Fibroblast of gingiva (primary cell): ENCODE measurements at regions not wholly inside any gene's neighbourhood (a gene's known extent, or its start where the extent isn't known, plus 50 kb on each side); places are given as distances from the start of the nearest gene placed in this dataset.
"Not testable (repeated sequence)": the region's sequence is repeated elsewhere in the genome, so short reads cannot be mapped to it uniquely, and the experiment has no call there.

Experiments
- DNase-seq: peaks from one replicate; pipeline ENCODE4 v3.0.0-alpha.2; 2011; ENCODE audit warnings: low read depth

- no peak for DNase-seq
These were observed 100.8 kb upstream of the TLE4 start for GRCh38 chr9:79470954-79471353.

DNA sequence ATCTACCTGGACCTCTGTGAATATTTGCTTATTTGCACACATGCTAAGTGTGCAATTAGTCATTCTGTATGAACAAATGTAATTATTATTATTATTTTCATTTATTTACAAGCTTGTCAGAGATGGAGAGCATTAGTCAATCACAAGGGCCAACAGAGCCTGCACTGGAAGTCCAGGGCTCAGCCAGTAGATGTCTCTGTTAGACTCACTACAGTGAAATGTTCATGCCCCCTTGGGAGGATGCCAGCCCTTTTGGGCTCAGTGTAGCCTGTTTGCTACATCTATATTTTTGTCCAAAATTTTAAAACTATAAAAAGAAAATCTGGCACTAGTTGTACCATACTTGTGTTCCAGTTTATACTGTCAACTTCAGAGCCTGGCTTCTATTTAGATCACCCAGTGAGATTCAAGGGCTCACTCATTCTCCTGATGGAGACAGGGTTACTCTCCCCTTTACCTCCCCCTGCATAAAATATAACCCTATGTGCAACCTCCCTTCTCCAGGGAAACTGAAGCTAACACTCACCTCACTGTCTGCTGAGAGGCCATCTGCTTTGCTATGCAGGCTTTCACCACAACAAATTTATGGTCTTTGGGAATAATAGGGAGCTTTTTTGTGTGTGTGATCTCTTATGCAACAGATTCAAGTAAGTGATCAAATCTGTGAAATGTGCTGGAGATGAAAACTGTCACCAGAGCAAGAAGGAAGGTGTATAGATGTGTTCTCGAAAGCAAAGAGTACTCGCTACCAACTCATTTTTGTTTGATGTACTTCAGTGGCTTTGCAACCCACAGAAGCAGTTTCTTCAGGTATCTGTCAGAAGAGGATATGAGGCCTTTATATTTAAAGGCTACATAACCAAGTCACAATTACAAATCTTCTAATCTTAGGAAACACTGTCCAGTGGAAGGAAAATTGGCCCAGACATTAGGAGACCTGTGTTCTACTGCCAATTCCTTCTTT is 99.9 kb upstream of the TLE4 start:
- DNase-seq: peak; percentile 84

- DNase-seq: no peak
These were observed 98.1 kb upstream of the TLE4 start for GRCh38 chr9:79473704-79474103.

GRCh38 chr9:79477241-79477840 is 94.4 kb upstream of the TLE4 start:
- no peak for DNase-seq

- peak; percentile 34 for DNase-seq
These were observed 93.6 kb upstream of the TLE4 start for GRCh38 chr9:79477955-79478771.

DNA sequence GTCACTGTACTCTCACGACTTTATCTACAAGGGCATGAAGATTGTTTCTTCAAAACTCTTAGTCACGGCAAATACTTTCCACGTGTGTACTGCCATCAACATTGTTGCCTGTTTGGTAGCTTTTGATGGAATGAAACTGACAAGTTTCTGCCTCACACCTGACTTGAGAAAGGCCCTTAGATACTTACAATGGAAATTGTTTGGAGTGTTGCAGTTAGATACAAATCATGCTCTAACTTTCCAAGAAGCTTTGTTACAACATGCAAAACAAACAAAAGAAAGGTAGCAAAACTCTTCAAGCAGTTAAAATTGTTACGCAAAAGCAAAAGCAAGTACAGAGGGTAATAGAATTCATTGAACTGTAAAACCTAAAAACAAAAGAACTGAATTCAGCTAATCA is 91.1 kb upstream of the TLE4 start:
- DNase-seq: no peak

- DNase-seq: no peak
These were observed 89.8 kb upstream of the TLE4 start for GRCh38 chr9:79481846-79482477.

GRCh38 chr9:79485258-79485657 is 86.5 kb upstream of the TLE4 start:
- peak; percentile 17 for DNase-seq

DNA sequence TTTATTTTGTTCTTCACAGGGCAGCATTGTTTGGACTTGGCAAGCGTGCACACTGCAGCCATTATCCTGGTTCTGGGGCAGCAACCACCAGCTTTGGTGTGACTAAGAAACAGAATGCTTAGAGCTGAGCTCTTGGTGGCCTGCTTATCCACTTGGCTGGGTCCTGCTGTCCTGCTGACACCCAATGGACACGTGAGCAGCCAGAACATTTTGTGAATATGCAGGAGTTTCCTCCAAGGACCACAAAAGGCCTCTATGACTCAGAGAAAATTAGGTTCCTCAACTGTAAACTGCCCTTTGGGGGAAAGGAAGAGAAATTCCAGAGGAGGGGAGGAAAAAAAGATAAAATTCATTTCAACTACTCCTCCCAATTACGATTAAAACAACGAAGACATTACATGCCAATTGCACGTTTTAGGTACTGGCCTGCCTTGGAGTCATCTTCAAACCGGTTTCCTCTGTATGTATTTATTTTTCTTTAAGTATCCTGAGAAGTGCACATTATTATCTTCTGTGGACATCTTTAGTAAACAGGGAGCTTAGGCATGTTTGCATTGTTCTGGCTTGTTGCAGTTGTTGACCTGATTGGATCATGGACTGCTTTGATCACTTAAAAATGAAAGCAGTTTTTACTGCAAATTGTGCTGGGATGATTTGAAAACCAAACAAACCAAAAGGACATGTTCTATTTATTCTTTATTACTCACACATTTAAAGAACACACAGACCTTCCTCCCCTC is 82.3 kb upstream of the TLE4 start:
- DNase-seq: peak; percentile 78

DNA sequence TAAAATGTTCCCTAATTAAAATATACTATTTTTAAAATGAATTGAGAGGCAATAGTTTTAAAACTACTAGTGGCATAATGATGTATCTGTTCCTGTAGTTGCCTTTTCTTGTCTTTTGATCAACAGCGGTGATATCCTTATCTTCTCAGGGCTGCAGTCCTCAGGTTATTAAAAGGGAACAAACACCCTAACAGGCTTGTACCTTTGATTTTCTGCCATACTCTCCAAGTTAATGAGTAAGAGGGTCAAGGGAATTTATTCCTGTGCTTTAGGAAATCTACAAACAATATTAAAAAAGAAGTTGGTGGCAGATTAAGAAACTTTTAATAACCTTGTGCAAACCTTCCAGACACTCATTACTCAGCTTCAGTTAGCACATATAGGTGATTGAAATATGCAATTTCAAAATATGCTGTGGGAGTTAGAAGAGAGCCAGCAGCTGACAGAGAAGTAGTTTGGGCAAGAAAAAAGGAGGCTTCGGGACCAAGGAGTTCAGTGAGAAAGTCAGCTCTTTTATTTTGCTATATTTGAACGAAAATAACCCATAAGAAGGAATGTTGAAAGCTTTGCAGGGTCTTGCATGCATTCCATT is 81.0 kb upstream of the TLE4 start:
- no peak for DNase-seq

GRCh38 chr9:79492092-79493009 is 79.4 kb upstream of the TLE4 start:
- DNase-seq: no peak

DNA sequence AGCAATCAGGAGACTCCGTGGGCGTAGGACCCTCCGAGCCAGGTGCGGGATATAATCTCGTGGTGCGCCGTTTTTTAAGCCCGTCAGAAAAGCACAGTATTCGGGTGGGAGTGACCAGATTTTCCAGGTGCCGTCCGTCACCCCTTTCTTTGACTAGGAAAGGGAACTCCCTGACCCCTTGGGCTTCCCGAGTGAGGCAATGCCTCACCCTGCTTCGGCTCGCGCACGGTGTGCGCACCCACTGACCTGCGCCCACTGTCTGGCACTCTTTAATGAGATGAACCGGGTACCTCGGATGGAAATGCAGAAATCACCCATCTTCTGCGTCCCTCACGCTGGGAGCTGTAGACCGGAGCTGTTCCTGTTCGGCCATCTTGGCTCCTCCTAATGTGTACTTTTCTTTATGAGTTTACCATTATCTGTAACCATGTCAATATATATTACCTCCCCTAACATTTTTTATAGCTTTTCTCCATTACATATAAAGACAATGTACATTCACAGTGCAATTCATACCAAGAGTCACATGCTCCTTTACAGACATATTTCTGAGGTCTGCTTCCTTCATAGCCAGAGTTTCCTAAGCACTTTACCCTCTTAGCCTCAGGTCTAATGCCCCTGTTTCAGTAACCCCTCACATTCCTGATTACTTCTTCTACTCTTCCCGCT is 71.4 kb upstream of the TLE4 start:
- not testable (repeated sequence) for DNase-seq

DNA sequence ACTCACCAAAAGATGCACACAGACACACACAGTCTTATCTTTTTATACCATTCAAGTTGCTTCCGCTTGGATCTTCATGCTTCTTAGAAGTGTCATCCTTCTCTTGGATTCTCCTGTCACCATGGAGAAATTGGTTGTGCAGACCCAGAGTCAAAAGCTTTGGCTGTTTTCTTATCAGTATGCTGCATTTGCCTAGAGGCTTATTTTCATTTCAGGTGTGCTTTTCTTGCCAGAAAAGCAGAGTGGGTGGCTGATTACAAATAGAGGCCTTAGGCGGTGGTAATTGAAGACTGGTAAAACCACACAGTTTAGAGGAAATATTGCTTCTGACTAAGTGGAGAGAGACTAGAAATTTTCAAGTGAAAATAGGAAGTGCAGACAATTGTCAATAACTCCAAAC is 70.2 kb upstream of the TLE4 start:
- DNase-seq: no peak

GRCh38 chr9:79507801-79508200 is 64.0 kb upstream of the TLE4 start:
- no peak for DNase-seq

- no peak for DNase-seq
These were observed 59.5 kb upstream of the TLE4 start for GRCh38 chr9:79512251-79512650.
